ENCODE measurements at regions not wholly inside any gene's neighbourhood (a gene's known extent, or its start where the extent isn't known, plus 50 kb on each side); places are given as distances from the start of the nearest gene placed in this dataset.

GRCh38 chr15:62619526-62619925 is 423.0 kb upstream of the TPM1 start:
- no peak for DNase-seq

GRCh38 chr15:62622775-62623174 is 419.8 kb upstream of the TPM1 start:
- no peak for DNase-seq

- DNase-seq: no peak
These were observed 417.8 kb upstream of the TPM1 start for GRCh38 chr15:62624547-62625378.

- no peak for DNase-seq
These were observed 417.0 kb upstream of the TPM1 start for GRCh38 chr15:62625429-62626033.

- no peak for DNase-seq
These were observed 415.6 kb upstream of the TPM1 start for GRCh38 chr15:62626903-62627302.

- DNase-seq: no peak
These were observed 411.3 kb upstream of the TPM1 start for GRCh38 chr15:62631076-62631724.

GRCh38 chr15:62636823-62637573 is 405.5 kb upstream of the TPM1 start:
- no peak for DNase-seq

- DNase-seq: no peak
These were observed 405.0 kb upstream of the TPM1 start for GRCh38 chr15:62637574-62637897.

GRCh38 chr15:62637950-62638619 is 404.5 kb upstream of the TPM1 start:
- DNase-seq: no peak

GRCh38 chr15:62639432-62639831 is 403.1 kb upstream of the TPM1 start:
- no peak for DNase-seq

- no peak for DNase-seq
These were observed 402.5 kb upstream of the TPM1 start for GRCh38 chr15:62639906-62640605.

GRCh38 chr15:62641825-62642224 is 400.7 kb upstream of the TPM1 start:
- DNase-seq: no peak

GRCh38 chr15:62643572-62643971 is 399.0 kb upstream of the TPM1 start:
- DNase-seq: no peak

GRCh38 chr15:62644216-62644888 is 398.2 kb upstream of the TPM1 start:
- DNase-seq: no peak

GRCh38 chr15:62644889-62645742 is 397.4 kb upstream of the TPM1 start:
- no peak for DNase-seq

- no peak for DNase-seq
These were observed 395.2 kb upstream of the TPM1 start for GRCh38 chr15:62647202-62647842.

GRCh38 chr15:62647843-62648505 is 394.6 kb upstream of the TPM1 start:
- no peak for DNase-seq

- no peak for DNase-seq
These were observed 393.6 kb upstream of the TPM1 start for GRCh38 chr15:62648954-62649353.

- no peak for DNase-seq
These were observed 392.6 kb upstream of the TPM1 start for GRCh38 chr15:62649793-62650420.
